ENCODE measurements at regions not wholly inside any gene's neighbourhood (a gene's known extent, or its start where the extent isn't known, plus 50 kb on each side); places are given as distances from the start of the nearest gene placed in this dataset.

DNA sequence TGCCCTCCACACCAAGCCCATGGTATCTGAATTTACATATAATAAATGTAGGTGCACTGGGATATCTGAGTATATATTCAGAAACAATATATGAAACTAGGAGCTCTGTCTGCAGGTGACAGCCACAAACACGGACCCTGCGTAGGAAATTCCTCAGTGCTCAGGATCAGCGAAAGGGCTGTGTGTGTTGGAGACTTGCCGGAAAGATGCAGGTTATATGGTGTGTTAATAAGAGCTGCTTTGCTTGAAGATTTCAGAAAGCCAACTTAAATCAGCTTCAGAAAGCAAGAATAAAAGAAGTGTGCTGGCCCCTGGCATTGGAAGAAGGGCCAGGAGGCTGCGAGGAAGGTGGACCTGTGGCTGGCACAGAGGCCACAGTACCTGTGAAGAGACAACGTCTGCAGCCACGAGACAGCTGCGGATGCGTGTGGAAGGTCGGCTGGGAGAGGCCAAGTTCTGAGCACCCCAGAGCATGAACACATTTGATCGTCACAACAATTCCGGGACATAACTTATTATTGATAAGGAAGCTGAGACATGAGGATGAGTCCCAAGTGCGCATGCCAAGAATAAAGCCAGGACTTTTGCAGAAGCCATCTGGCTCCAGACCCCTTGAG is 183.2 kb downstream of the DLL1 start:
- TF ChIP-seq, protein P1, sequence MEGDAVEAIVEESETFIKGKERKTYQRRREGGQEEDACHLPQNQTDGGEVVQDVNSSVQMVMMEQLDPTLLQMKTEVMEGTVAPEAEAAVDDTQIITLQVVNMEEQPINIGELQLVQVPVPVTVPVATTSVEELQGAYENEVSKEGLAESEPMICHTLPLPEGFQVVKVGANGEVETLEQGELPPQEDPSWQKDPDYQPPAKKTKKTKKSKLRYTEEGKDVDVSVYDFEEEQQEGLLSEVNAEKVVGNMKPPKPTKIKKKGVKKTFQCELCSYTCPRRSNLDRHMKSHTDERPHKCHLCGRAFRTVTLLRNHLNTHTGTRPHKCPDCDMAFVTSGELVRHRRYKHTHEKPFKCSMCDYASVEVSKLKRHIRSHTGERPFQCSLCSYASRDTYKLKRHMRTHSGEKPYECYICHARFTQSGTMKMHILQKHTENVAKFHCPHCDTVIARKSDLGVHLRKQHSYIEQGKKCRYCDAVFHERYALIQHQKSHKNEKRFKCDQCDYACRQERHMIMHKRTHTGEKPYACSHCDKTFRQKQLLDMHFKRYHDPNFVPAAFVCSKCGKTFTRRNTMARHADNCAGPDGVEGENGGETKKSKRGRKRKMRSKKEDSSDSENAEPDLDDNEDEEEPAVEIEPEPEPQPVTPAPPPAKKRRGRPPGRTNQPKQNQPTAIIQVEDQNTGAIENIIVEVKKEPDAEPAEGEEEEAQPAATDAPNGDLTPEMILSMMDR (IDR thresholded peaks at IDR 0.05) = no peak
- H3K4me1 ChIP-seq (ENCODE audit: control insufficient read depth in 1 of 2, insufficient read depth in 1 of 2, low read depth in 1 of 2, low read length in 1 of 2) = no peaks in the 10 kb centered on the region
- H3K36me3 ChIP-seq = no peaks in the 10 kb centered on the region
- H3K27me3 ChIP-seq = peaks cover 7% of the 10 kb centered on the region
- no peaks in the 10 kb centered on the region for H3K9me3 ChIP-seq
- no peak overlapping the region for H3K4me3 ChIP-seq (ENCODE audit: low read depth in 1 of 2, low read length in 1 of 2)
- no peak overlapping the region for H3K27ac ChIP-seq

DNA sequence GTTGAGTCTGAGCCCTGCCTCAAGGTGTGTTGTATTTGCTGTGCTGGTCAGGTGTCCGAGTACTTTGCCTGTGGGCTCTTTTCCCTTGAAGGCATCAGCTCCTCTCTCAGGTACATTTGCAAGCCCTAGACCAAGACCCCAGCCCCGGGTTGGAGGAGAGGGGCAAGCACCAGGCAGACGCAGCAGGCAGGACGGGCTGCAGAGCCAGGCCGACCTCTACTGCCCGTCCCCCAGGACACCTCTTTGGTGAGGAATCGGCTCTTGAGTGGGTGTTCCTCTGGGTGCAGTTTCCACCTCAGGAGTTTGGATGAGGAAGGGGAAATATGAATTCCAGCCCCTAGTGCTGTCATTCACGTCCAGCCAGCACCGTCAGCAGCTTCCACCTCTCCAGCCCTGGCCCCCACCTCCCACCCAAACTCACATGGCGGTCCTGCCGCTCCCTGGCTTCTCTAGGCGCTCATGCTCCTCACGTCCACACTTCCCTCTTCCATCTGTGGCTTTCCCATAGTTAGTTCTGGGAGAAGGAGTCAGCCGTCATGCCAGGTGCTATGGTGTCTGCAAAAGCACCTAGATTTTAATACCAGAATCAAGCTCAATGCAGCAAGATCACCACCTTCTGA is 183.9 kb downstream of the DLL1 start:
- no peaks in the 10 kb centered on the region for H3K9me3 ChIP-seq
- TF ChIP-seq, protein P1 (IDR thresholded peaks at IDR 0.05) = no peak
- no peaks in the 10 kb centered on the region for H3K36me3 ChIP-seq
- no peak overlapping the region for H3K27ac ChIP-seq
- no peak overlapping the region for H3K4me3 ChIP-seq (ENCODE audit: low read depth in 1 of 2, low read length in 1 of 2)
- H3K27me3 ChIP-seq = peaks cover 14% of the 10 kb centered on the region
- no peaks in the 10 kb centered on the region for H3K4me1 ChIP-seq (ENCODE audit: control insufficient read depth in 1 of 2, insufficient read depth in 1 of 2, low read depth in 1 of 2, low read length in 1 of 2)

GRCh38 chr6:170102582-170103481 is 188.0 kb downstream of the DLL1 start:
- Histone ChIP-seq H3K27ac (no peak overlapping the region), H3K4me1 (ENCODE audit: control insufficient read depth in 1 of 2, insufficient read depth in 1 of 2, low read depth in 1 of 2, low read length in 1 of 2) (no peaks in the 10 kb centered on the region), H3K27me3 (peaks cover 15% of the 10 kb centered on the region), H3K9me3 (no peaks in the 10 kb centered on the region), H3K36me3 (no peaks in the 10 kb centered on the region), H3K4me3 (ENCODE audit: low read depth in 1 of 2, low read length in 1 of 2) (no peak overlapping the region)
- TF ChIP-seq, protein P1 (IDR thresholded peaks at IDR 0.05) = no peak

- no peaks in the 10 kb centered on the region for H3K4me1 ChIP-seq (ENCODE audit: control insufficient read depth in 1 of 2, insufficient read depth in 1 of 2, low read depth in 1 of 2, low read length in 1 of 2)
- no peak overlapping the region for H3K27ac ChIP-seq
- no peaks in the 10 kb centered on the region for H3K36me3 ChIP-seq
- H3K4me3 ChIP-seq (ENCODE audit: low read depth in 1 of 2, low read length in 1 of 2) = no peak overlapping the region
- peaks cover 18% of the 10 kb centered on the region for H3K27me3 ChIP-seq
- TF ChIP-seq, protein P1 (IDR thresholded peaks at IDR 0.05) = no peak
- no peaks in the 10 kb centered on the region for H3K9me3 ChIP-seq
Measured at GRCh38 chr6:170102038-170102437, 188.8 kb downstream of the DLL1 start.

DNA sequence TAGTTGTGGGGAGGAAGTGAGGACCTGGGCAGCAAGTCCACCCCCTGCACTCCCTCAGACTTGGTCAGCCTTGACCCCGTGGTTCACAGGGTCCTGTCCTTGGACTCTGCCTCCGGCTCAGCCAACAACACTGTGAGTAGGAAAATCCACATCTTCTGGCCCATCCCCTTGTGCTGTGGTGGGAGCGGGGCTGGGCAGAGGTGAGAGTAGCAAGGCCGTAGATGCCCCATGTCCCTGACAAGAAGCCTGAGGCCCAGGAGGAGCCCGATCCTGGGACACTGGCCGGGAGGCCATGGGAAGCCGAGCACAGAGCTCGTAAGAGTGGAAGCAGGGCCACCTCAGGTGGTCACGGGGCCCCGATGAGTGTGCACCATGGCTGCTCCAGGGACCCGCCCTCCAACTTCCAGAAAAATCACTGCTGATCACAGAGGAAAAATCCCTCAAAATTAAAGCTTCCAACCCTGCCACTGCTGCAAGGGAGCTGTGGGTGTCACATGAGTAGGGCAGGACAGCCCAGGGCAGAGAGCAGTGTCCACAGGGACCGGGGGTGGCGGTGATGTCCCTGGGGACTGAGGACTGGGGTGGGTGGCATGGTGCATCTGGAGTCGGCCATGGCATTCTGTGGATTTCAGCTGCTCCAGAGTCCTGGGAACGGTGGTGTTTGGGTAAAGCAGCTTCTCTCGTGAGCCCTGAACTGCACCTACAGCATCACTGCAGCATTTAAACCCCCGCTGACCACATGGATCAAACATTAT is 189.4 kb downstream of the DLL1 start:
- Histone ChIP-seq H3K4me3 (ENCODE audit: low read depth in 1 of 2, low read length in 1 of 2) (no peak overlapping the region), H3K36me3 (no peaks in the 10 kb centered on the region), H3K27ac (no peak overlapping the region), H3K27me3 (peaks cover 24% of the 10 kb centered on the region), H3K9me3 (no peaks in the 10 kb centered on the region), H3K4me1 (ENCODE audit: control insufficient read depth in 1 of 2, insufficient read depth in 1 of 2, low read depth in 1 of 2, low read length in 1 of 2) (no peaks in the 10 kb centered on the region)
- TF ChIP-seq, protein P1 (IDR thresholded peaks at IDR 0.05) = no peak
